HEK293 (cell line): ENCODE measurements at regions not wholly inside any gene's neighbourhood (a gene's known extent, or its start where the extent isn't known, plus 50 kb on each side); places are given as distances from the start of the nearest gene placed in this dataset.

Source experiments
- CTCF ChIP-seq: fragments of 450-650 bp; formaldehyde crosslinking; IDR thresholded peaks from 2 replicates; pipeline ENCODE4 v1.5.1; 2016; ENCODE audit warnings: missing biosample characterization, missing genetic modification characterization
- ZNF18 ChIP-seq: fragments of 450-650 bp; formaldehyde crosslinking; IDR thresholded peaks from 2 replicates; pipeline ENCODE4 v1.5.1; 2016; ENCODE audit warnings: missing biosample characterization, missing genetic modification characterization

GRCh38 chr14:22265319-22266141 lies 323.5 kb downstream of the DAD1 start:
- TF ChIP-seq ZNF18 (tag by site-specific recombination): no peak
- 0 out of 2 replicates have a peak, but pooled peaks have one; percentile 18 for TF ChIP-seq CTCF (tag by site-specific recombination)
